GM21447 (cell line): ENCODE measurements at regions not wholly inside any gene's neighbourhood (a gene's known extent, or its start where the extent isn't known, plus 50 kb on each side); places are given as distances from the start of the nearest gene placed in this dataset.

Source experiments
- ATAC-seq: cut with Tn5 transposase; IDR thresholded peaks from one replicate; pipeline ENCODE4 v1.9.1; 2021; ENCODE audit not compliant: unreplicated experiment

GRCh38 chr4:12595986-12596385 is 888.2 kb downstream of the RAB28 start:
- no peak for ATAC-seq

GRCh38 chr4:12595489-12595888 is 888.7 kb downstream of the RAB28 start:
- no peak for ATAC-seq

- no peak for ATAC-seq
Observed at GRCh38 chr4:12588582-12588981, 895.6 kb downstream of the RAB28 start.

GRCh38 chr4:12586242-12587006 is 897.7 kb downstream of the RAB28 start:
- ATAC-seq = no peak

- no peak for ATAC-seq
Observed at GRCh38 chr4:12584116-12584875, 899.8 kb downstream of the RAB28 start.

- ATAC-seq = no peak
Observed at GRCh38 chr4:12583275-12583674, 900.9 kb downstream of the RAB28 start.

- no peak for ATAC-seq
Observed at GRCh38 chr4:12580787-12581186, 903.4 kb downstream of the RAB28 start.

GRCh38 chr4:12579172-12579571 is 905.0 kb downstream of the RAB28 start:
- no peak for ATAC-seq

- ATAC-seq = no peak
Observed at GRCh38 chr4:12576409-12576808, 907.7 kb downstream of the RAB28 start.

- no peak for ATAC-seq
Observed at GRCh38 chr4:12573716-12574115, 910.4 kb downstream of the RAB28 start.

GRCh38 chr4:12562476-12563140 is 921.5 kb downstream of the RAB28 start:
- no peak for ATAC-seq

GRCh38 chr4:12562021-12562420 is 922.1 kb downstream of the RAB28 start:
- no peak for ATAC-seq

- no peak for ATAC-seq
Observed at GRCh38 chr4:12555011-12555410, 929.1 kb downstream of the RAB28 start.

- ATAC-seq = no peak
Observed at GRCh38 chr4:12548678-12549077, 935.5 kb downstream of the RAB28 start.

GRCh38 chr4:12545812-12546211 is 938.3 kb downstream of the RAB28 start:
- ATAC-seq = no peak

GRCh38 chr4:12538162-12538561 is 946.0 kb downstream of the RAB28 start:
- no peak for ATAC-seq

- ATAC-seq = no peak
Observed at GRCh38 chr4:12534684-12535083, 949.5 kb downstream of the RAB28 start.

GRCh38 chr4:12519426-12519825 is 964.7 kb downstream of the RAB28 start:
- ATAC-seq = no peak

GRCh38 chr4:12507868-12508481 is 976.2 kb downstream of the RAB28 start:
- no peak for ATAC-seq

GRCh38 chr4:12500409-12500808 is 983.7 kb downstream of the RAB28 start:
- no peak for ATAC-seq

- ATAC-seq = no peak
Observed at GRCh38 chr4:12499693-12500092, 984.4 kb downstream of the RAB28 start.
